HG02973 (cell line): ENCODE measurements at regions not wholly inside any gene's neighbourhood (a gene's known extent, or its start where the extent isn't known, plus 50 kb on each side); places are given as distances from the start of the nearest gene placed in this dataset.
"Not testable (repeated sequence)": the region's sequence is repeated elsewhere in the genome, so short reads cannot be mapped to it uniquely, and the experiment has no call there.

Experiments used
- ATAC-seq: cut with Tn5 transposase; IDR thresholded peaks from one replicate; pipeline ENCODE4 v1.9.1; 2021; ENCODE audit warnings: moderate library complexity; ENCODE audit not compliant: unreplicated experiment

DNA sequence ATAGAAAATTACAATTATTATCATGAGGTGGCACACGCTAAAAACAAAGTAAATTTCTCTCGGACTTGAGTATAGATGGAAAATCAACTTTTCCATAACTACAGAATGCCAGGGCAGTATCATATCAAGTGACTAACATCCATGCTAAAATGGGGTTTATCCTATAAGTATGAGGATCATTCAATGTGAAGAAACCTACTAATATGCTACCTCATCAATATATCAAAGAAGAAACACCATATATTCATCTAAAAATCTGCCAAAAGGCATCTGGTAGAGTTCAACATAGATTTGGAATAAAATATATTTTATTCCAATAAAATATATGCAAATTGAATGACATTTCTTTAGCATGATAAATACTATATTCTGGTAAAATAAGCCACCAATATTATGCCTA lies 894.4 kb downstream of the MCTP2 start:
- ATAC-seq, result no peak

DNA sequence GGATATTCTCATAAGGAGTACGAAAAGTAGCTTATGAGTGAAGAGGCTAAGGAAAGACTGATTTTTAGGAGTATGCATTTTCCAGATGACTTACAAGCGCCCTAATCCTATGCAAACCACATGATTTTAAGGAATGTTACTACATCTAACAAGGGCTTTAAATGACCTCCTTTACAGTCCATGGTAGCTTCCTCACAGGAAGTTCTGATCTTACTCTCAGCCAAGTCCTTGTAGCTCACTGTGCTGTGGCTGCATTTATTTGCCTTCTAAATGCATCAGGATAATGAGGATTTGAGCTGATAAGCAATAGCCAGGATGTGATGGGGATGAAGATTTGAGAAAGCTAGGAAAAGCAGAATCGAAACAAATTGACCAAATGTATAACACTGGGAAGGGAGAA lies 896.0 kb downstream of the MCTP2 start:
- no peak for ATAC-seq

DNA sequence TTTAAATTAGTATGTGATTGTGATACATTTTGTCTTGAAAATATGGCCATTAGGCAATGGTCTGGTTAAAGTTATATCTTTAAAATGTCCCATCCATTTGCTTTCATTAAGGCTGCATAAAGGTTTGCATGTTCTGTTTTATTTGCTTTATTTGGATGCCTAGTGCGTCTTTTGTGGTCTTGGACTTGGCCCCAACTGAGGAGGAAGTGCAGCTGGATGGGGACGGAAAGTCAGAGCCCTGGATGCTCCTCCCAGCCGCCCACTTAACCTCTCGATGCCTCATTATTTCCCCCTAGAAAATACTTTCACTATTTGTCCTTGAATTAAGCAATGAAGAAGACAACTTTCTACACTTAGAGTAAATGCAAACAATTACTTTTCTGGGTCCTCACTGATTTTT lies 898.2 kb downstream of the MCTP2 start:
- no peak for ATAC-seq

DNA sequence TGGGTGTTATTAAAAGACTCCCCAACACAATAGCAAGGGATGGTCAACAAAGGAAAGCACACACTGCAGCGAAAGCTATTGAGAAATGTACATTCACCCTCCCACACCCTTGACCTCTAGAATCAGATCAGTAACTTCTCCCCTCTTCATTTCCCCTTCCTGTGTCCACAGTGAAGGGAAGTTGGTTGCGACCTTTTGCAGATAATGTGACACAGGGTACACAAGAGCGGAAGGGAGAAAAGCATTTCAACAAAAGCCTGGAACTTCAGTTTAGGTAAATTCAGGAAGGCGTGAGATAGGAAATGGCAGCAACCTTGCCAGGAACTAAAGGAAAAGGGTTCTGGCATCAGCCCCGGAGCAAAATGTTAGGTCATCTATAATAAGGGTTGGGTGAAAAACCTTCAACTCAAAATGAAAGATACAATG lies 899.8 kb downstream of the MCTP2 start:
- no peak for ATAC-seq

DNA sequence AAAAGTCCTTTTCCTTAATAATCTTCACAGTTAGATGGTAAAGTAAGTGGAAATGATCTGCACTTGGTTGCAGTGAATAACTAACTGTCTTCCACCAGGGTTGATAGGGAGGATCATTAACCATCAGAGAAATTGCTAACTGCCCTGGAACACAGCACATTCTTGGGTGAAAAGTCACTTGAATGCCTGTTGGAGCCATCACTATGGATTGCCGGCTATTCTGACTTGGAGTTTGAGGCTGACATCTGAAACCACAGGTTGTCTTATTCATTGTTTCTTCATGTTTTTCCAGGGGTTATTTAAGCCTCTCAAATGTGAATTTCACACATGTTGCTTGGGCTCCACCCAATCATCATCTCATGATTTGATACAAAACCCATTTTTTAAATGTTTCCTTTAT lies 901.4 kb downstream of the MCTP2 start:
- ATAC-seq, result no peak

DNA sequence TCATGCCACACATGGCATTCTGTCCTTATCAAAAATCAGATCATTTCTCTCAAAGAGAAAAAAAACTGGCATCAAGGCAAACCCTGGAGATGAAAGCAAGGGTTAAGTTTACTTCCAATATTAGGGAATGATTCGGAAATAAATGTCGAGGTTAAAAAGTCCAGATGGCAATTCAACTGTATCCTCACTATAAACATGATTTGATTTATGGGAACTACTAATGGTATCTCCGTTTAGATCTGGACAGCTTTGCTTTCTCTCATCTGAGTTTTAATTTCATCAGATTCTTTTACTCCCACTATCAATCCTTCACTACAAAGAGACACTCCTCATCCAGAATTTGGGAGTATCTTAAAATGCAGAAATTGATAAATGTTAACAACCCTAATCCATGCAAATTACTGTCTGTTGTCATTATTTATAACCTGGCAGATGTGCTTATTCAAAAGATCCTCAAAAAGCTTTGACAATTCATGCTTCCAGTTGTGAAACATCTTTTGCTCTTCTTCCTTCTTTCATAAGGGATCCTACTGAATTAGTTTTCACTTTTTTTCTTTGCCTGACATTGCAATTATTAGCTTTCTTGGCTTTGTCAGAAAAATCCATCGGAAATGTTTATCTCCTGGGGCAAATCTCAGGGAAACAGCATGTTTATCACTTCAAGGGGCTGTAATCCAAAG lies 903.2 kb downstream of the MCTP2 start:
- no peak for ATAC-seq

DNA sequence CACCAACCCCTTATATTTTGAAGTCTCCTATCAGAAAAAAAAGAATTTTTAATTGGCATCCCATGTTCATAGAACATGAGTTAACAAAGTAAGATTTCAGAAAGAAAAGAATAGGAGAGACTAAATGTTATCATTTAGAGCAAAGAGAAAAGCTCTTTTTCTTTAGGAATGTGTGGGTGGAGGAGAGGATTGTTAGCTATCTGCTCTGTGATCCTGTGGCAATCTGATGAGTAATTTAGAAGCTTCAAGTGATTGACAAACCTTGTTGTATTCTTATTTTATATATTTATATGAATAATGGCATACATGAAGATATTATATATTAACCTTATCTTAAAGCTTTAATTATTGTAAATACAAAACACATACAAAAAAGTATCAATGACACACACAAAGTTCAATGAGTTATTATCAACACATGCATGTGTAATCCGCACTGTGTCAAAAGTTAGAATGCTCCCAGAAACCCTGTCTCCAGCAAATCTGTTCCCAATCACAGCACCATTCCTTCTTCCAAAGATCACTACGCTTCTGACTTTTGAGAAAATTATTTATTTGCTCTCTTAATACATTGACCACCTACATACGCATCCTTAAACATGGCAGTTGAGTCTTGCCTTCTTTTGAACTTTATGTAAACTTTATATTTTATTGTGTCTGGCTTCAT lies 907.4 kb downstream of the MCTP2 start:
- no peak for ATAC-seq

DNA sequence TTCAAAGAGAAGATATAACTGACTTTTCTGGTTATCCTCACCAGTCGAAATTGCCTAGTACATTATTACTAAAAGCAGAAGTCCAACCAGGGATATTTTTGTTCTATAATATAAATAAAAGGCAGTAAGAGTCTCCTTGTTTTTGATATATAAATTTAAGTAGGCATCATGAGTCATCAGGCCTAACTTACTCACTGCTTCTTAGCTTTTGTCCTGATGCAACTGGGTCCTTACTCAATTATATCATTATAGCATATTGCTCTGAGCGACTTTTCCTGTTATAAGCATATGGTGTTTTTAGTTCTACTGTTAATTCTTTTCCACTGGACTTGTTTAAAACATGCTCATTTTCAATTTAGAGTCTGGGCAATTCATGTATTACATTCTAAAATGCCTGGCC lies 910.1 kb downstream of the MCTP2 start:
- ATAC-seq, result no peak

DNA sequence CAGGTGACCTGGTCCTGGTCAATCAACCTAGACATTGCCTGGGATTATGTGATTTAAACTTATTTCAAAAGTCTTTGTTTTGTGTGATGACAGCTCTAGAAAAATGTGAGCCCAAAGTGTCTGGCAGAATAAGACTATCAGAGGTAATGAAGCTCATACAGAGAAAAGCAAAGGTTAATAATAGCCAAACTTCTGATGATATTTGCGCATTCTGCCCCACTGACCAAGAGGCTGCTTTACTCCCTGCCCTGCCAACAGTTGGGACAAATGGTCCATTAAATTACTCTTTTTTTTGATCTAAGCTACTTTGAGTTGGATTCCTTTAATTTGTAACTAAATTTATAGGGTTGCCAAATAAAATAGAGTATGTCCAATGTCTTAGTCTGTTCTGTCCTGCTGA lies 911.2 kb downstream of the MCTP2 start:
- no peak for ATAC-seq

DNA sequence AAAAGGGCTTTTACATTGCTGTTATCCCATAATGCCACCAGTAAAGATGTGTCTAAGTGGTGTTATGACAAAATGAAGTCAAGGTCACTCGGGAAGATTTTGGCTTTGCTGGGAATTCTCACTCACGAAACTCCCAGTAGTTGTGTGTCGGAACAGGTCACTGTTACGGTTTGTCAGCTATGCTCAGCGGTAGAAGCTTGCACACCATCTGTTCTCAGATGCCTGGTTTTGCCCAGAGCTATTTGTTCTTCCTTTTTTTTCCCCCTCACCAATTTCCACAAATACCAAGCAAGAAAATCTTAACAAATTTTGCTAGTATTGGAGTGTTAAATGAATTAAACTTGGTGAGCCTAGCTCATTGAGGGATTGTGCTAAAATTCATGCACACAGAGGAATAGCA lies 915.1 kb downstream of the MCTP2 start:
- no peak for ATAC-seq

DNA sequence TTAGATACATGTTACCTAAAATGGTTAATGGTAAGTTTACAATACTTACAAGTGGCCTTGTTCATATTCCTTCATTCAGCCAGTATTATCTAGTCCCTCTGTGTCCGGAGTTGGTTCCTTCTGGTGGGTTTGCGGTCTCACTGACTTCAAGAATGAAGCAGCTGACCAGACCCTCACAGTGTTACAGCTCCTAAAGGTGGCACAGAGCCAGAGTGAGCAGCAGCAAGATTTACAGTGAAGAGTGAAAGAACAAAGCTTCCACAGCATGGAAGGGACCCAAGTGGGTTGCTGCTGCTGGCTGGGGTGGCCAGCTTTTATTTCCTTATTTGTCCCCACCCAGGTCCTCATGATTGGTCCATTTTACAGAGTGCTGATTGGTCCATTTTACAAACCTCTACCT lies 916.8 kb downstream of the MCTP2 start:
- no peak for ATAC-seq

DNA sequence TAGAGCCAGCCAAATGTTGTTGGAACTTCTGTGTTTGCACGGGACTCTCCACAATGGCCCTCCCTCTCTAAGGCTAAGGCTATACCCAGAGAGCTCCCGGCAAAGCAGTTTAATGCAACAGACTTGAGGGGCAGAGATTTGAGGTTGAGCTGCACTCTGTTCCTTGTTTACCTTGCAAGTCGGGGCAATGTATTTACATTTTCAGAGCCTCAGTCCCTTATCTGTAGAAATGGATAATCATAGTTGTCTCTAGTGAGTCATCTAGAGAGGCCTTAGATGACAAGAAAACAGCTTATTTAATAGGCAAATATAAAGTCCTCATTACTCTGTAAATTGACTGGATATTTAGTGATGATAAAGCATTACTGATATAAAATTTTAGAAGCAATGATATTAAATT lies 917.7 kb downstream of the MCTP2 start:
- ATAC-seq, result no peak

DNA sequence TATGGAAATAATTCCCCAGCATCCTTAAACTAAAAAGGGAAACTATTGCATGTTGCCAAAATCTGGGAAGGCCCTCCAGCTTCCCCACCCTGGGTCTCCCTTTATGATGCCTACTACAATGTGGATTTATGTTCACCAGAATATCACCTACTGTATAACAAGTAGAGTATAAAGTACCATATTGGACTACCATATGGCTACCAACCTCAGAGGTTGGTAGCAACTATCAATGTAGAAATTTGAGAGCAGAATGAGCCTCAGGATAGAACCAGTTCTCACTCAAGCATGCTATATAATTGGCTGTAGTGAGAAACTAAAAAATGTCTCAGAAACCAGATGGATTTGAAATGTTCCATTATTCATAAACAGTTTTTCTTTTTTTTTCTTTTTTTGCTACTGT lies 918.4 kb downstream of the MCTP2 start:
- no peak for ATAC-seq

DNA sequence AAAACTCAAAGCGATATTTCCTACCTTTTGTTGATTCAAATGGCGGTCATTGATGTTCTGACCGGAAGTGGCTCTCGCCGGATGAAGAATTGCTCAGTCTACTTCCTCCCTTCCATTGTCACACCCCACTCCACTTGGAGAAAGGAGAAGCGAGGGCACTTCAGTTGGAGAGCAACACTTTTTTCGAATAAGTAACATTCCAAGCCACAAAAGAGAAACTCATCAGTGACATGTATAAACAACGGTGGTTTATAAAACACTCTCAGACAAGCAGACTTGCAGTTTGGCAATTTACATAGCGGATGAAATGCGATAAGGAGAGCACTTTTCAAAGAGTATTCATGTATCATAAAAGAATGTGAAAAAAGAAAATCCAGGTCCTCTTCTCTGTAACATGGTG lies 919.1 kb downstream of the MCTP2 start:
- no peak for ATAC-seq

DNA sequence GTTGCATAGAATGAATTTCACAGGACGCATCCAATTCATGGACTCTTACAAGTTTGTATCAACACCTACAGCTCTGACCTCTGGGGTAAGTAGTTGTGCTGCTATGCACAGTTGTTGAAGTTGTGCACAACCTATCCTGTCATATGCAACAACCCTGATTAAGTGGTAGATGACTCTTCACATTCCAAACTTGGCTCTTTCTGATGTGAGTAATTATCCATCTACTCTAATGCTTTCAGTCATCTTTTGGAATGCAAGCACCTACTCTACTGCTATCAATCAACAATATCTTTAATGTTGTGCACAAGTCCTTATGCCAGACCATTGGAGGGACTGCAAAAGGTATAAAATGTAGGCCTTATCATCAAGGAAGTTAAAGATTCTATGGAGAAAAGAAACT lies 921.4 kb downstream of the MCTP2 start:
- no peak for ATAC-seq

DNA sequence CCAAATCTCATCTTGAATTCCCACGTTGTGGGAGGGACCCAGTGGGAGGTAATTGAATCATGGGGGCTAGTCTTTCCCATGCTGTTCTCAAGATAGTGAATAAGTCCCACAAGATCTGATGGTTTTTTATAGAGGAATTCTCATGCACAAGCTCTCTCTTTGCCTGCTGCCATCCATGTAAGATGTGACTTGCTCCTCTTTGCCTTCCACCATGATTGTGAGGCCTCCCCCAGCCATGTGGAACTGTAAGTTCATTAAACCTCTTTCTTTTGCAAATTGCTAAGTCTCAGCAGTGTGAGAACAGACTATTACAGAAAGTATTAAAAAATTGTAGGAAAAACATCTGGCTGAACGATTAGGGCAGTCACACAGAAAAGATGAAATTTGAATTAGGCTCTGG lies 921.8 kb downstream of the MCTP2 start:
- ATAC-seq, result not testable (repeated sequence)

DNA sequence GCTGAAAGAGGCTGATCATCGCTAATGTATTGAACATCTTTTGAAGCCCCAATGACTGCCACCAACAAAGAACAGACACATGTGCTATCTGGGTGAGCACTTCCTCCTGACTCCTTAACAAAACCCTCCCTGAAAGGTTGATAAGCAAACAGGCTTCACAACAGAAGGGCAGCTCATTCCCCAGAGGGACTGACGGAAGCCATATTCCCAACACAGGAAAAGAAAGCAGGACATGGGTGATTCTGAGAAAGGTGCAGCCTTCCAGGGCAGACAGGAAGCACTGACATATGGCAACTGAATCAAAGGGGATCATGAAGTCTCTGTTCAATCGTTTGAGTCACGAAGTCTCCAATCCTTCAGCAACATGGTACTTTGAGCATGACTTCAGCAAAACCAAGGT lies 929.0 kb downstream of the MCTP2 start:
- no peak for ATAC-seq

DNA sequence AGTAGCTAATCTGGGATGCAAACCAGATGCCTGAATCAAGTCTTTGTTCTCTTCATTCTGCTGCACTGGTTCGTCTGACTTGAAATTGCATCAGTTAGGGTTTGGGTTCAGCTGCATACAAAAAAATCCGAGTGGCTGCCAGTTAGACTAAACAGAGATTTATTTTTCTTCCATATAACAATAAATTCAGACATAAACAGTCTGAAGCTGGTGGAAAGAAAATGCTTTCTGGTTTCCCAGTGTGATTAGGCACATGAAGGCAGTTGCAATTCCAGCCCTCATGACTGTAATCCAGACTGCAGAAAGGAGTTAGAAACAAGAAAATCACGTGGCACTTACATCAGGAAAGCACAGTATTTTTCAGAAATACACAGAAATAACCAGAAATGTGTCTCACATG lies 930.7 kb downstream of the MCTP2 start:
- no peak for ATAC-seq

DNA sequence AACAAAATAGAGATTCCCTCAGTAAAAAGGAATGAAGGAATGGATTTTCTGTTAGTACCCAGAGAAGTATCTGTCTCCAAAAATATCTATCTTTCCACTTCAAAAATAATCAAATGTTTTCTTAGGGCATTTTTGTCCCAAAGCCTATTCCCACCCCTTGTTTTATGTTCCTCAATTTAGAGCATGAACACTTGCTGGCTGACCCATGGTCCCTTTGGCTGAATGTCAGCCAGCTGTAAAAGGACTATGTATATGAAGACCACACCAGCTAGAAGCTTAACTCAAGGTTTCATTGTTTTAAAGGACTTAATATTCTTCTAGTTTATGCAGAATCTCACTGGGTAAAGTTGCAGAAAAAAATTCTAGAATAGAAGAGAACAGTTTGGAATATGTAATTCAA lies 931.2 kb downstream of the MCTP2 start:
- ATAC-seq, result no peak

DNA sequence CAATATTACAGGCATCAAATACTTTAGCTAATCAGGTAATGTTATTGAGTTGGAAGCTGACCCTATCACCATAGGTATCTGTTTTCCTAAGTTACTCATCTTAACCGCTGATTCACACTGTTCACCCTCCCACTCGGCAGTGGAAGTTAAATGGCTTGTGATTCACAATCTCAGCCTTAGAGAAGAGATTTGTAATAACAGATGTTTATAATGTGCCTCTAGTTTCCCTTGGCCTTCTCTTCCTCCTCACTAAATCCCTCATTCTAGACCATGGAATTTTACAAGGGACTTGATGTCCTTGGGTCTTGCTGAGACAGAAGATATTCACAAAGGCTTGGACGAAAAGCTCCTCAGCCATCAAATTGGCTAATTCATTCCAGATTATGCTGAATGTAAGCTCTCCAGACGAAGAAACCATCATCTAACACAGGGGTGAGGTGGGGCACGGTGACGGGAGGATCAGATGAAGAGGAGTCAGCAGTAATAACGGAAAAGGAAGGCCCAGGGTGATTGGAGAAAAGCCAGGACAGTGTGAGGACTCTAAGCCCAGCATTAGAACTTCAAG lies 931.7 kb downstream of the MCTP2 start:
- no peak for ATAC-seq

DNA sequence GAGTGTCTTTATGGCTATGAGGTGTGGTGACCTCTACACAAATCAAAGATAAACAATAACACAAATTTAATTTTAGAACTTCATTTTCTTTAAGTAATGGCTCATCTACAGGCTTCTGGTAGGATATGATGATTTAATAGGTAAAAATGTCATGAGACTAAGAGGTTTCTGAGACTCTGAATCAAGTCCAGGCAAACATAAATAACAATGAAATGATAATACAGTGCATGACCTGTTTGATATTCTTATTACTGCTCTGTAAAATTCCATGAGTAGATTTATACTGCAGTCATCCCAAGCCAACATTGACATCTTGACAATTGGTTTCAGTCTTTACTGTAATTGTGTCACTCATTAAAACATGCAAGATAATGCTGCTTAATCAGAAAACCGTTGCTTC lies 936.8 kb downstream of the MCTP2 start:
- no peak for ATAC-seq

DNA sequence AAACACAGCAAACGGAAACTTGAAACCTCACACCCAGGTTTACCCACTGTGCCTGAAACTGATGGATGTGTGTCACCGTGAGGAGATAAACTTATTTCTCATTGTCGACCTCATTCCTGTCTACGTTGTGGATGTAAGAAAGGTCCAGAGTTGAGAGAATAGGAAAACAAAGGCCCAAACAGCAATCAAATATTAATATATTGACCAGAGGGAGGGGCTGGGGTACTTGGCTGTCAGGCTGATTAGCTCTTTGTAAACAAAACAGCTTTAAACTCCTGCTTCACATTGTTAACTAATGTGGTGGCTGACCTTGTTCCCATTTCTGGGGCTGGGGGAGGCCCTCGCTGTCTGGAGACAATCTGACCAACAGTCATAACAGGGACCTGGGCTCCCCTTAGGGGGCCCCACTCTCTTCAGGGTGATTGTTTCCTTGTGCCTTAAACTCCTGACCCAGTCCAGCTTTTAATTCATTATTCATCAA lies 937.6 kb downstream of the MCTP2 start:
- no peak for ATAC-seq
